Panc1 (cell line): ENCODE measurements at regions not wholly inside any gene's neighbourhood (a gene's known extent, or its start where the extent isn't known, plus 50 kb on each side); places are given as distances from the start of the nearest gene placed in this dataset.

Source experiments
- ATAC-seq: fragments of 200-7000 bp; cut with Tn5 transposase; 2 replicates; pipeline ENCODE4 v1.9.1; 2020; ENCODE audit warnings: mild to moderate bottlenecking, moderate library complexity
- BruUV-seq: library from RNA; stranded (reverse); fragments of 400-500 nt; replicated peaks from 2 replicates; lab custom pipeline; 2021; lab: Mats Ljungman, UMichigan
- CTCF ChIA-PET: fragments of 300-600 bp; sonication (Branson Sonifier 250); formaldehyde crosslinking; loops from one replicate; lab custom pipeline; 2022; ENCODE audit warnings: antibody characterized with exemption; lab: Charles Lee
- POLR2A ChIA-PET: fragments of 300-600 bp; sonication (Branson Sonifier 250); formaldehyde crosslinking; loops from one replicate; lab custom pipeline; 2022; ENCODE audit warnings: antibody characterized with exemption; lab: Charles Lee
- DNase-seq: peaks from one replicate; pipeline ENCODE4 v3.0.0-alpha.2; 2010; ENCODE audit warnings: low read depth, low spot score
- H3K27ac ChIP-seq: 2 replicates; pipeline ENCODE4 v1.5.1; 2011; ENCODE audit warnings: mild to moderate bottlenecking, low read length, inconsistent platforms
- H3K27me3 ChIP-seq: fragments of 200-500 bp; sonication (Bioruptor generic); 2 replicates; pipeline ENCODE4 v1.6.0; 2014; ENCODE audit warnings: low read length, inconsistent platforms; ENCODE audit not compliant: control insufficient read depth, insufficient read depth
- H3K36me3 ChIP-seq: fragments of 200-500 bp; sonication (Bioruptor generic); 2 replicates; pipeline ENCODE4 v1.5.1; 2014; ENCODE audit warnings: inconsistent platforms, mild to moderate bottlenecking, low read length, moderate library complexity; ENCODE audit not compliant: control insufficient read depth, insufficient read depth
- H3K4me1 ChIP-seq: 2 replicates; pipeline ENCODE4 v1.5.1; 2011; ENCODE audit warnings: inconsistent platforms, mild to moderate bottlenecking, low read length, moderate library complexity; ENCODE audit not compliant: control insufficient read depth, insufficient read depth
- H3K4me3 ChIP-seq, 2 experiments: 2 replicates each; pipeline ENCODE4 v1.5.1; 2011 to 2012; ENCODE audit warnings: low read depth in 2 of 2, low read length in 2 of 2, mild to moderate bottlenecking in 2 of 2, inconsistent platforms in 1 of 2, moderate library complexity in 1 of 2
- H3K9me3 ChIP-seq: fragments of 200-500 bp; sonication (Bioruptor generic); 2 replicates; pipeline ENCODE4 v1.5.1; 2014; ENCODE audit warnings: low read depth, mild to moderate bottlenecking, inconsistent platforms, low read length, moderate library complexity; ENCODE audit not compliant: control insufficient read depth, insufficient read depth
- POLR2AphosphoS5 ChIP-seq: IDR thresholded peaks from 2 replicates; pipeline ENCODE4 v1.6.1; 2012; ENCODE audit warnings: mild to moderate bottlenecking, low read depth, low read length, moderate library complexity
- REST ChIP-seq, 2 experiments: IDR thresholded peaks; 2 replicates each; pipeline ENCODE4 v1.6.1; 2011 to 2012; ENCODE audit warnings: low read depth in 2 of 2, control low read depth in 1 of 2, low read length in 1 of 2, mild to moderate bottlenecking in 1 of 2, moderate library complexity in 1 of 2; ENCODE audit not compliant: insufficient read depth in 1 of 2
- SIN3A ChIP-seq: IDR thresholded peaks from 2 replicates; pipeline ENCODE4 v1.6.1; 2012; ENCODE audit warnings: low read depth, mild to moderate bottlenecking, low read length, moderate library complexity, borderline replicate concordance; ENCODE audit not compliant: insufficient read depth
- TCF7L2 ChIP-seq: IDR thresholded peaks from 2 replicates; pipeline ENCODE4 v1.6.1; 2011; ENCODE audit warnings: mild to moderate bottlenecking, low read depth, low read length, inconsistent platforms
- in situ Hi-C: cut with HindIII; loops from 2 replicates; pipeline ENCODE4 v1.10.0; 2016; ENCODE audit warnings: low sequenced_read_pairs, low pct_unique_long_range_greater_than_20kb
- intact Hi-C: fragments of 100-400 bp; cut with micrococcal nuclease; formaldehyde crosslinking; loops from one replicate; pipeline ENCODE4 v1.10.0; 2022; ENCODE audit not compliant: unreplicated experiment
- TF ChIP-seq, protein P1 (sequence below): fragments of 450-650 bp; IDR thresholded peaks from 2 replicates; pipeline ENCODE4 v1.5.1; 2017; ENCODE audit warnings: mild to moderate bottlenecking

DNA sequence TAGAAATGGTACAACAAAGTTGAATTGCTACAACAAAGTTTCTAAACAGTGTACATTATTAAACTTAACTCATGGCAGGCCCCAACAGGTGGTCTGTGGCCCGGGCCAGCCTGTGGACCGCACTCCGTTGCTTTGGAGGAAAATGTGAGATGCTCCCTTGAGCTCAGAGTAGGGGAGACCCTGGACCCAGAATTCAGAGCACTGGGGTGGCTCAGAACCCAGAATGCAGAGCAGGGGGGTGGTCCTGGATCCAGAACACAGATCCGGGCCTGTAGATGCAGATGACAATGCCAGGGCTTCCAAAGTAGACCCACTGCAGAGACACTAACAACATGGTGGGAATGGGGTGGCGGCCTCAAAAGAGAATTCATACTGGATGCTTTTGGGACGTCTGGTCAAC is 311.0 kb downstream of the NDUFA10 start:
- no peak overlapping the region for H3K27ac ChIP-seq
- DNase-seq (no peak), ATAC-seq (no peak)
- ChIA-PET CTCF (no interaction called here), POLR2A (no interaction called here)
- H3K4me1 ChIP-seq: no peaks in the 10 kb centered on the region
- in situ Hi-C loops (no loop called here), intact Hi-C loops (no loop called here)
- no peaks in the 10 kb centered on the region for H3K36me3 ChIP-seq
- no peak overlapping the region for H3K4me3 ChIP-seq
- BruUV-seq: no TSS peak
- no peaks in the 10 kb centered on the region for H3K9me3 ChIP-seq
- no peaks in the 10 kb centered on the region; the same call in 1 of the 2 replicates for H3K27me3 ChIP-seq
- TF ChIP-seq POLR2AphosphoS5 (no peak), SIN3A (no peak), TCF7L2 (no peak), REST (IDR thresholded peaks at IDR 0.05; ENCODE audit: insufficient read depth in 1 of 2, low read depth in 2 of 2, low read length in 1 of 2) (no peak)
- TF ChIP-seq, protein P1, sequence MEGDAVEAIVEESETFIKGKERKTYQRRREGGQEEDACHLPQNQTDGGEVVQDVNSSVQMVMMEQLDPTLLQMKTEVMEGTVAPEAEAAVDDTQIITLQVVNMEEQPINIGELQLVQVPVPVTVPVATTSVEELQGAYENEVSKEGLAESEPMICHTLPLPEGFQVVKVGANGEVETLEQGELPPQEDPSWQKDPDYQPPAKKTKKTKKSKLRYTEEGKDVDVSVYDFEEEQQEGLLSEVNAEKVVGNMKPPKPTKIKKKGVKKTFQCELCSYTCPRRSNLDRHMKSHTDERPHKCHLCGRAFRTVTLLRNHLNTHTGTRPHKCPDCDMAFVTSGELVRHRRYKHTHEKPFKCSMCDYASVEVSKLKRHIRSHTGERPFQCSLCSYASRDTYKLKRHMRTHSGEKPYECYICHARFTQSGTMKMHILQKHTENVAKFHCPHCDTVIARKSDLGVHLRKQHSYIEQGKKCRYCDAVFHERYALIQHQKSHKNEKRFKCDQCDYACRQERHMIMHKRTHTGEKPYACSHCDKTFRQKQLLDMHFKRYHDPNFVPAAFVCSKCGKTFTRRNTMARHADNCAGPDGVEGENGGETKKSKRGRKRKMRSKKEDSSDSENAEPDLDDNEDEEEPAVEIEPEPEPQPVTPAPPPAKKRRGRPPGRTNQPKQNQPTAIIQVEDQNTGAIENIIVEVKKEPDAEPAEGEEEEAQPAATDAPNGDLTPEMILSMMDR: no peak

GRCh38 chr2:239712755-239713154 is 311.9 kb upstream of the HDAC4 start:
- no peak for DNase-seq
- in situ Hi-C loops: no loop called here
- BruUV-seq: no TSS peak
- H3K27ac ChIP-seq: no peak overlapping the region
- CTCF ChIA-PET: no interaction called here
- H3K27me3 ChIP-seq: no peaks in the 10 kb centered on the region; the same call in 1 of the 2 replicates
- H3K4me1 ChIP-seq: no peaks in the 10 kb centered on the region
- no peak for ATAC-seq
- no peaks in the 10 kb centered on the region; the same call in 1 of the 2 replicates for H3K36me3 ChIP-seq
- intact Hi-C loops: no loop called here
- H3K9me3 ChIP-seq: no peaks in the 10 kb centered on the region
- POLR2A ChIA-PET: no interaction called here
- no peak overlapping the region for H3K4me3 ChIP-seq
- no peak for TF ChIP-seq POLR2AphosphoS5
- no peak for TF ChIP-seq TCF7L2
- no peak for TF ChIP-seq REST (IDR thresholded peaks at IDR 0.05; ENCODE audit: insufficient read depth in 1 of 2, low read depth in 2 of 2, low read length in 1 of 2)
- TF ChIP-seq SIN3A: no peak
- TF ChIP-seq, protein P1: no peak
